RPMI8226 (cell line): ENCODE measurements at regions not wholly inside any gene's neighbourhood (a gene's known extent, or its start where the extent isn't known, plus 50 kb on each side); places are given as distances from the start of the nearest gene placed in this dataset.
A peak's percentile ranks its signal among the peaks of the same experiment; 100 is the strongest.

ENCODE experiments used
- DNase-seq: peaks from one replicate; pipeline ENCODE4 v3.0.0-alpha.2; 2015

- DNase-seq, result peak; percentile 89
Observed at GRCh38 chr1:181142096-181142958, 53.8 kb downstream of the IER5 start.

- DNase-seq, result no peak
Observed at GRCh38 chr1:181143102-181143859, 54.8 kb downstream of the IER5 start.

GRCh38 chr1:181144238-181144637 lies 55.7 kb downstream of the IER5 start:
- no peak for DNase-seq

- no peak for DNase-seq
Observed at GRCh38 chr1:181148636-181149035, 60.1 kb downstream of the IER5 start.

GRCh38 chr1:181149326-181150125 lies 61.0 kb downstream of the IER5 start:
- peak; percentile 91 for DNase-seq

GRCh38 chr1:181150273-181150672 lies 61.8 kb downstream of the IER5 start:
- no peak for DNase-seq

DNA sequence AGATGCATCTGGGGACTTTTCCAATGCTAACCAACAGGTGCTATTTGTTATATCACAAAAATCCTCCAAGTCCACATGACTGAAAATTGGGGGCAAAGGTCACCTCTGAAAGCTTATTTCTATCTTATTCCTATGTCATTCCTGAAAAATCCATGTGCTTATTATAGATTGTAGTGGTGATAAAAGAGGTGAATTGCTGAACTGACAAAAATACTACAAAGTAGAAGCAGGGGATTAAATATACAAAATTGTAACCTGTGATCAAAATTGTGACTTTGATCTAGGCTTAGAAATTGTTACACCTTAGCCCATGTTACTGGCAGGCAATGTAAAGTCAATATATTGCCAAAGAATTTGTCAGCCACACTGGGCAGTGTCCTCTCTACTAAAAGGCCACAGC lies 62.3 kb downstream of the IER5 start:
- DNase-seq, result no peak

DNA sequence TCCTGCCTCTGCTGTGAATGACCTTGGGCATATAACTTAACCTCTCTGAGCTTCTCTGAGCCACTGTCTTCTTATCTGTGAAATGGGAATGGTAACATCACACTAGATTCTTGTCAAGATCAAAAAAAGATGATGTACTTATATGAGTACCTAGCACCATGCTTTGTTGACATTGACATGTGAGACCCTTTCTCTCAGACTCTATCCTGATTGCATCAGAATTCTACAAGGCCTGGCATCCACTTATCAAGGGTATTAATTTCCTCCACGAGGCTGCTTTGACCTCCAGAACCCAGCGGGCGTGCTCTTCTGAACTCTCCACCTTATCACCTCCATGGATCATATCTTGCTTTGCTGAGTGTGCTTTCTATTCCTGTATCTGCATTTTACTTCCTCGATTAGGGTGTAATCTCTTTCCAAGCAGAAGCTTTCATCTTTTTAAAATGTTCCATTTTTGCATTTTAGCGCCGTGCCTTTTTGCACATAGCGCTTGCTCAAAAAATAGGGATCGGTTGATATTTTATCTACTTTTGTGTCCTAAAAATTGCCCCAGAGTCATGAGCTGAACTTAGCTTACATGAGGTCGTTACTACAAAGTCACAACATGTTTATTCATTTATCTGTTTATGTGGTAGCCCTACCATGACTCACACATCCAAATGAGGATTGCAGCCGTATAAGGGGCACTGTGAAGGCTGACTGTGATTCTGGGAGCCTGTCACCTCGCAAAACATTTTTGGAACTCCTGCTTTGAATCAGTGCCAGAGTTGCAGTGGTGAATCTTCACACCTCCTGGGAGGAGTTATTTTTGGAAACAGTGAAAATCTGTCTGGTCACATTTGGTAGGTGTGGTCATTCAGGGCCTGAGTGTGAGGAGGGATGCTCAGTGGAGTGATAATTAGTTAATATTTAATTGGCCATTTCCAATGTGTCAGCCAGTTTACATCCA lies 63.2 kb downstream of the IER5 start:
- peak; percentile 62 for DNase-seq

GRCh38 chr1:181152892-181153633 lies 64.6 kb downstream of the IER5 start:
- peak; percentile 95 for DNase-seq

- no peak for DNase-seq
Observed at GRCh38 chr1:181153634-181153961, 65.1 kb downstream of the IER5 start.

DNA sequence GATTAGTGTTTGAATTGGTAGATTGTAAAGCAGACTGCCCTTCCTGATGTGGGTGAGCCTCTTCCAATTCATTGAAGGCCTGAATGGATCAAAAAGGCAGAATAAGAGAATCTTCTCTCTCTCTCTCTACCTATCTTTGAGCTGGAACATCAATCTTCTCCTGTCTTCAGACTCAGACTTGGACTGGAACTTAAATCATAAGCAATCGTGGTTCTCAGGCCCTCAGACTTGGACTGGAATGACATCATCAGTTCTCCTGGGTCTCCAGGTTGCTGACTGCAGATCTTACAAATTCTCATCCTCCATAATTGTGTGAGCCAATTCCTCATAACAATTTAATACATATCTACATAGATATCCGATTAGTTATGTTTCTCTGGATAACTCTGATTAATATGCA lies 66.8 kb downstream of the IER5 start:
- no peak for DNase-seq

- peak; percentile 67 for DNase-seq
Observed at GRCh38 chr1:181159451-181160140, 71.1 kb downstream of the IER5 start.

- no peak for DNase-seq
Observed at GRCh38 chr1:181160322-181160721, 71.8 kb downstream of the IER5 start.

GRCh38 chr1:181160998-181161870 lies 72.7 kb downstream of the IER5 start:
- peak; percentile 28 for DNase-seq

- DNase-seq, result no peak
Observed at GRCh38 chr1:181163662-181164061, 75.2 kb downstream of the IER5 start.

GRCh38 chr1:181166377-181167196 lies 78.1 kb downstream of the IER5 start:
- DNase-seq, result peak; percentile 84

- DNase-seq, result no peak
Observed at GRCh38 chr1:181169281-181169865, 80.9 kb downstream of the IER5 start.

DNA sequence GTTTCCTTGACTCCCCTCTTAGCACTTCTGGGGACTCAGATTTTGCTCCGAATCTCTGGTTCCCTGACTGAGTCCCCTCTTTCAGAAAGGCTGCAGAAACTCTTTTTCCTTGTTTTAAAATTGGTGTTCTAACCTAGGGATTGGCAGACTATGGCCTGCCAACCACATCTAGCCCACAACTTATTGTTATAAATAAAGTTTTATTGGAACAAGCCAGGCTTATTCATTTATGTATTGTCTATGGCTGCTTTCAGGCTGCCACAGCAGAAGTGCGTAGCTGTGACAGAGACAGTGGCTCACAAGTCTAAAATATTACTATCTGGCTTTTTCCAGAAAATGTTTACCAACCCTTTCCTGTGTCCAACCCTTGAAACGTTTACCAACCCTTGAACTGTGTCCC lies 81.7 kb downstream of the IER5 start:
- no peak for DNase-seq

DNA sequence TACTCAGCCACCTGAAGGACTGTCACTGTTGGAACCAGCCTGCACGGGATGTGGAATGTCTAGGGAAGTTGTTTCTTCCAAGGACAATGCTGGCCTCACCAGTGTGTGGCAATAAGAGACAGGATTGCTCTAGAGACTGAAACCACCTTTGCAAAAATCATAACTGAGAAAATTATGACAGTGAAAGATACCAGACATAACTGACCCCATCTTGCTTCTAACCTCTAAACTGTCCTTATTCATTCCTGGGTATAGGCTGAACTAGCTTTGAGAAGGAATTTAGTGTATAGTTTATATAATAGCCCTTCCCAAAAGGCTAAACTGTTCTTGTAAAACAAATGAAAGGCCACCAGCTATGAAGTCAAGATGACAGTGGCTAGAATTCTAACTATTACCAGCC lies 83.6 kb downstream of the IER5 start:
- no peak for DNase-seq
